Activated naive CD8-positive, alpha-beta T cell treated with anti-CD3 and anti-CD28 coated beads, Interleukin-2, amount 10 ng/mL, durations not matched to agents 7 days and 5 days (primary cell): ENCODE measurements at regions not wholly inside any gene's neighbourhood (a gene's known extent, or its start where the extent isn't known, plus 50 kb on each side); places are given as distances from the start of the nearest gene placed in this dataset.
A peak's percentile ranks its signal among the peaks of the same experiment; 100 is the strongest.

ENCODE experiments used
- ATAC-seq: fragments of 150-1000 bp; cut with Tn5 transposase; one replicate; pipeline ENCODE4 v1.10.0; 2021; ENCODE audit warnings: low read depth, moderate library complexity
- POLR2A ChIA-PET: fragments of 350-600 bp; sonication (Branson Sonifier 250); formaldehyde crosslinking; loops from one replicate; lab custom pipeline; 2021; ENCODE audit warnings: antibody characterized with exemption; lab: Charles Lee
- DNase-seq: peaks from one replicate; pipeline ENCODE4 v3.0.0; 2021
- H3K27ac Mint-ChIP-seq: one replicate; pipeline ENCODE4 v1.8.0; 2022; ENCODE audit warnings: mild to moderate bottlenecking, mixed read lengths
- H3K27me3 Mint-ChIP-seq: one replicate; pipeline ENCODE4 v1.8.0; 2022; ENCODE audit warnings: mild to moderate bottlenecking, moderate library complexity, mixed read lengths
- H3K36me3 Mint-ChIP-seq: one replicate; pipeline ENCODE4 v1.8.0; 2021; ENCODE audit warnings: mild to moderate bottlenecking, mixed read lengths
- H3K4me1 Mint-ChIP-seq: one replicate; pipeline ENCODE4 v1.8.0; 2021; ENCODE audit warnings: mixed read lengths
- H3K4me3 Mint-ChIP-seq: one replicate; pipeline ENCODE4 v1.8.0; 2022; ENCODE audit warnings: mild to moderate bottlenecking, moderate library complexity, mixed read lengths
- H3K9me3 Mint-ChIP-seq: one replicate; pipeline ENCODE4 v1.8.0; 2021; ENCODE audit warnings: mixed read lengths

- no peak for ATAC-seq
- Mint-ChIP-seq H3K36me3 (no peaks in the 10 kb centered on the region), H3K4me1 (no peaks in the 10 kb centered on the region), H3K9me3 (no peaks in the 10 kb centered on the region), H3K4me3 (no peak overlapping the region), H3K27me3 (peaks cover 20% of the 10 kb centered on the region), H3K27ac (no peak overlapping the region)
- DNase-seq = no peak
- POLR2A ChIA-PET = no interaction called here
Measured at GRCh38 chr9:113646946-113647914, 183.7 kb downstream of the RGS3 start.

- Mint-ChIP-seq H3K27ac (no peak overlapping the region), H3K27me3 (peaks cover 15% of the 10 kb centered on the region), H3K4me1 (no peaks in the 10 kb centered on the region), H3K36me3 (no peaks in the 10 kb centered on the region), H3K4me3 (no peak overlapping the region), H3K9me3 (no peaks in the 10 kb centered on the region)
- POLR2A ChIA-PET = no interaction called here
- ATAC-seq (no peak), DNase-seq (no peak)
Measured at GRCh38 chr9:113648048-113648447, 184.5 kb downstream of the RGS3 start.

- POLR2A ChIA-PET = no interaction called here
- no peaks in the 10 kb centered on the region for H3K4me1 Mint-ChIP-seq
- H3K27me3 Mint-ChIP-seq = peaks cover 12% of the 10 kb centered on the region
- H3K36me3 Mint-ChIP-seq = no peaks in the 10 kb centered on the region
- DNase-seq (no peak), ATAC-seq (no peak)
- H3K9me3 Mint-ChIP-seq = no peaks in the 10 kb centered on the region
- H3K4me3 Mint-ChIP-seq = no peak overlapping the region
- H3K27ac Mint-ChIP-seq = no peak overlapping the region
Measured at GRCh38 chr9:113648586-113648985, 185.1 kb downstream of the RGS3 start.

GRCh38 chr9:113649054-113649453 lies 185.5 kb downstream of the RGS3 start:
- no peaks in the 10 kb centered on the region for H3K36me3 Mint-ChIP-seq
- DNase-seq (no peak), ATAC-seq (no peak)
- H3K4me3 Mint-ChIP-seq = no peak overlapping the region
- POLR2A ChIA-PET = no interaction called here
- no peak overlapping the region for H3K27ac Mint-ChIP-seq
- peaks cover 7% of the 10 kb centered on the region for H3K27me3 Mint-ChIP-seq
- no peaks in the 10 kb centered on the region for H3K9me3 Mint-ChIP-seq
- H3K4me1 Mint-ChIP-seq = no peaks in the 10 kb centered on the region

- DNase-seq = no peak
- POLR2A ChIA-PET = no interaction called here
- H3K36me3 Mint-ChIP-seq = no peaks in the 10 kb centered on the region
- no peak overlapping the region for H3K27ac Mint-ChIP-seq
- no peaks in the 10 kb centered on the region for H3K4me1 Mint-ChIP-seq
- H3K4me3 Mint-ChIP-seq = no peak overlapping the region
- H3K27me3 Mint-ChIP-seq = peaks cover 2% of the 10 kb centered on the region
- ATAC-seq = no peak
- H3K9me3 Mint-ChIP-seq = no peaks in the 10 kb centered on the region
Measured at GRCh38 chr9:113649855-113650206, 186.3 kb downstream of the RGS3 start.

GRCh38 chr9:113650207-113651131 lies 186.9 kb downstream of the RGS3 start:
- no peak overlapping the region for H3K4me3 Mint-ChIP-seq
- no peak overlapping the region for H3K27ac Mint-ChIP-seq
- DNase-seq (no peak), ATAC-seq (no peak)
- peaks cover 6% of the 10 kb centered on the region for H3K4me1 Mint-ChIP-seq
- no peaks in the 10 kb centered on the region for H3K9me3 Mint-ChIP-seq
- no peaks in the 10 kb centered on the region for H3K36me3 Mint-ChIP-seq
- H3K27me3 Mint-ChIP-seq = peaks cover 2% of the 10 kb centered on the region
- POLR2A ChIA-PET = no interaction called here

- Mint-ChIP-seq H3K27me3 (peaks cover 2% of the 10 kb centered on the region), H3K27ac (no peak overlapping the region), H3K4me3 (no peak overlapping the region), H3K9me3 (no peaks in the 10 kb centered on the region), H3K4me1 (peaks cover 6% of the 10 kb centered on the region), H3K36me3 (no peaks in the 10 kb centered on the region)
- POLR2A ChIA-PET = no interaction called here
- DNase-seq (no peak), ATAC-seq (no peak)
Measured at GRCh38 chr9:113651896-113652295, 188.4 kb downstream of the RGS3 start.

GRCh38 chr9:113652355-113653152 lies 189.0 kb downstream of the RGS3 start:
- POLR2A ChIA-PET = no interaction called here
- H3K9me3 Mint-ChIP-seq = no peaks in the 10 kb centered on the region
- peaks cover 6% of the 10 kb centered on the region for H3K4me1 Mint-ChIP-seq
- DNase-seq (no peak), ATAC-seq (no peak)
- peaks cover 2% of the 10 kb centered on the region for H3K27me3 Mint-ChIP-seq
- no peak overlapping the region for H3K4me3 Mint-ChIP-seq
- H3K27ac Mint-ChIP-seq = no peak overlapping the region
- no peaks in the 10 kb centered on the region for H3K36me3 Mint-ChIP-seq

GRCh38 chr9:113653746-113654604 lies 190.4 kb downstream of the RGS3 start:
- peaks cover 5% of the 10 kb centered on the region for H3K27me3 Mint-ChIP-seq
- POLR2A ChIA-PET = no interaction called here
- DNase-seq (no peak), ATAC-seq (no peak)
- H3K36me3 Mint-ChIP-seq = no peaks in the 10 kb centered on the region
- no peaks in the 10 kb centered on the region for H3K9me3 Mint-ChIP-seq
- no peak overlapping the region for H3K4me3 Mint-ChIP-seq
- H3K4me1 Mint-ChIP-seq = peaks cover 8% of the 10 kb centered on the region
- H3K27ac Mint-ChIP-seq = no peak overlapping the region

- H3K36me3 Mint-ChIP-seq = no peaks in the 10 kb centered on the region
- POLR2A ChIA-PET = interaction anchor here (1.2 kb wide), 1 partner anchor 242 kb away, joined by 3 read pairs; no protein-coding TSS in a partner anchor
- H3K27me3 Mint-ChIP-seq = peaks cover 13% of the 10 kb centered on the region
- no peak for ATAC-seq
- H3K4me3 Mint-ChIP-seq = no peak overlapping the region
- peaks cover 8% of the 10 kb centered on the region for H3K4me1 Mint-ChIP-seq
- no peak for DNase-seq
- H3K9me3 Mint-ChIP-seq = no peaks in the 10 kb centered on the region
- H3K27ac Mint-ChIP-seq = peak overlapping the region; percentile 30
Measured at GRCh38 chr9:113654605-113655428, 191.3 kb downstream of the RGS3 start.

- no peak for ATAC-seq
- Mint-ChIP-seq H3K4me3 (no peak overlapping the region), H3K27me3 (peaks cover 26% of the 10 kb centered on the region), H3K9me3 (no peaks in the 10 kb centered on the region), H3K36me3 (no peaks in the 10 kb centered on the region), H3K27ac (no peak overlapping the region), H3K4me1 (peaks cover 8% of the 10 kb centered on the region)
- DNase-seq = no peak
- POLR2A ChIA-PET = interaction anchor here (1.1 kb wide), 1 partner anchor 256 kb away, joined by 3 read pairs; the partner anchor contains the start of gene ALAD
Measured at GRCh38 chr9:113656771-113657670, 193.5 kb downstream of the RGS3 start.
